HT1080 (cell line): ENCODE measurements at regions not wholly inside any gene's neighbourhood (a gene's known extent, or its start where the extent isn't known, plus 50 kb on each side); places are given as distances from the start of the nearest gene placed in this dataset.
A peak's percentile ranks its signal among the peaks of the same experiment; 100 is the strongest.
"Not testable (repeated sequence)": the region's sequence is repeated elsewhere in the genome, so short reads cannot be mapped to it uniquely, and the experiment has no call there.

ENCODE experiments used
- DNase-seq: peaks from one replicate; pipeline ENCODE4 v3.0.0-alpha.2; 2015; ENCODE audit warnings: low read depth

- DNase-seq = no peak
These were observed 58.8 kb downstream of the PPP4R3C start for GRCh38 chrX:27404366-27404765.

DNA sequence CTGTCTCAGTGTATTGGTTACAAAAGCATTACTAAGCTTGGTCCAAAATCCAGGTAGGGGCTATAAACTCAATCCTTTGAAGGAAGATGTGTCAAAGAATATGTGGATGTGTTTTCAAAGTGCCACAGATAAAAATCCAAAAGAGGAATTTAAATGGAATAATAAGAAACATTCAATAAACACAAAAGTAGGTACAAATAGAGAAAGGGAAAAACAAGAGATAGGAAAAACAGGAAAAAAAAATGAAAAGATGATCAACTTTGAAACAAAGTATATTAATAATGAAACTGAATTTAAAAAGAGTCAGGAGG, 64.0 kb downstream of the PPP4R3C start:
- no peak for DNase-seq

- DNase-seq = no peak
These were observed 71.5 kb downstream of the PPP4R3C start for GRCh38 chrX:27391623-27392022.

- no peak for DNase-seq
These were observed 81.7 kb downstream of the PPP4R3C start for GRCh38 chrX:27381419-27381818.

- DNase-seq = no peak
These were observed 82.8 kb downstream of the PPP4R3C start for GRCh38 chrX:27380163-27380845.

DNA sequence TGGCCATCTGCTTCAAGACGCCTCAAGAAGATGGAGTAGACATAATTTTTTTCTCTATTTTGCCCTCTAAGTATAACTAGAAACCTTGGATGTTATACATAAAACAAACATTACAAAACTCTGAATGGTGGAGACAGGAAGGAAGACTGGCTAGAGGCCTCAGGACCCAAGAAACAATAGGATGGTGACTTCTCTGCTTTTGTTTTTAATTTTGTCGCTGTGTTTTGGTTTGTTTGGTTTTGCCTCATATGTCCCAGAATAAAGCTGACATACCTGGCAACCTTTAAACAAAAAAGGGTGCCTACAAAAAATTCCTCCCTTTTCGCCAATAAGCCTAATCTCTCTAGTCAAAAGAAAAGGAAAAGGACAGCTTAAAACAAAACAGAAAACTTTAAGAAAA, 109.1 kb downstream of the PPP4R3C start:
- DNase-seq = no peak

DNA sequence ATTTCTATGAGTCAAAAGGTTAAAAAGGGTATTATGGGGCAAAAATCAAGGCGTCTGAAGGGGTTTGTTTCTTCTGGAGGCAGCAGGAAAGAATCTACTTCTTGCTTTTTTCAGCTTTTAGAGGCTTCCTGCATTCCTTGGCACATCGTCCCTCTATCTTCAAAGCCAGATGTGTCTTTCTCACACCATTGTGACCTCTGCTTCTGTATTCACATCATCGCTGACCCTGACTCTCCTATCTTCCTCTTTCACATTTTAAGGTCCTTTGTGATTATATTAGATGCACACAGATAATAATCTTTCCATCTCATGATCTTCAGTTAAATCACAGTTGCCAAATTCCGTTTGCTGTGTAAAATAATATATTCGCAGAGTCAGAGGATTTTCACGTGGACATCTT, 112.7 kb downstream of the PPP4R3C start:
- DNase-seq = no peak

- DNase-seq = peak; percentile 34
These were observed 126.6 kb downstream of the PPP4R3C start for GRCh38 chrX:27336466-27337091.

DNA sequence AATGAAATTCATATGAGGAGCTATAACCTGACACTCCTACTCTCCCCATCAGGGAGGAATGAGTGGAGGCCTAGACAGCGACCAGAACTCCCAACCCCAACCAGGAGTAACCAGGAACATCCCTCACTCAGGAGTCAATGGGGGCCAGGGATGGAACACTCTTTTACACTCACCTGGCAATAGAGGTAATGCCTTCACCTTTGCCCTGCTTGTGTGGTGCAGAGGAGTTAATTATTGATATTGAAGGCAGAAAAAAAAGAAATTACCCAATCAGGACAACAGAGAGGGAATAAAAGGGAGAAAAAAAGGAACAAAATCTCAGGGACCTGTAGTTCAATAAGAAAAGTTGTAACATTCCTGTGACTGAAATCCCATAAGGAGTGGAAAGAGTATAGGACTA, 141.5 kb downstream of the PPP4R3C start:
- DNase-seq = no peak

DNA sequence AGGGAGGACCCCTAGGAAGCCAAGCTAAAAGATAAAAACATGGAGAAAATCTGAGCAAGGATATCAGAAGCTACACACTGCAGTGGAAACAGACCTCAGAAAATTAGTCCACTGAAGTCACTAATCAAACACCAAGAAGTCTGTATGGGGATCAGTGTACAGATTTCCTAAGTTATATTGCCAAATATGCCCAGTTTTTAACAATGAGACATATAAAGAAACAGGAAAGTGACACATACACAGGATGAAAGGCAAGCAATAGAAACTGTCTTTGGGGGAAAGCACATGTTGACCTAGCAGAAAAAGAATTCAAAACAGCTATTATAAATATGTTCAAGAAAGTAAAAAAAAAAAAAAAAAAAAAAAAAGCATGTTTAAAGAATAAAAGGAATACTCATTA, 153.7 kb downstream of the PPP4R3C start:
- peak; percentile 55 for DNase-seq

DNA sequence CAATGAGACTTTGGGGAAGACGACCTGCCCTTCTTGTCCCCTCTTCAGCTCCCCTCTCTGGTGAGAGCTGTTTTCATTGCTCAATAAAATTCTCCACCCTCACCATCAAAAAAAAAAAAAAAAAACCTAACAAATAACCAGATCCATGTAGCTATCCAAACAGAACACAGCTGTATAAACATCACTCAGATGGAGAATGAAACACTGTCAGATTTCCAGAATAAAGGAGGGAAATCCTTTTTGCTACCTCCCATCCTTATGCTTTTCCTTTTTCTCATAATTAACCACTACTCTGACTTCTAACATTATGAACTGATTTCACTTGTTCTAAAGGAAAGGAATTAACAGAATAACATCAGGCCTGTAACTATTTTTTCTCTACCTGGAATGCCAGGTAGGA, 155.6 kb downstream of the PPP4R3C start:
- DNase-seq = no peak

- DNase-seq = not testable (repeated sequence)
These were observed 170.6 kb downstream of the PPP4R3C start for GRCh38 chrX:27292552-27292951.

GRCh38 chrX:27276751-27277150, 186.4 kb downstream of the PPP4R3C start:
- peak; percentile 39 for DNase-seq

- no peak for DNase-seq
These were observed 208.5 kb downstream of the PPP4R3C start for GRCh38 chrX:27254656-27255055.

- no peak for DNase-seq
These were observed 211.8 kb downstream of the PPP4R3C start for GRCh38 chrX:27251369-27251768.

GRCh38 chrX:27242581-27242980, 220.6 kb downstream of the PPP4R3C start:
- DNase-seq = no peak

- no peak for DNase-seq
These were observed 221.2 kb downstream of the PPP4R3C start for GRCh38 chrX:27241981-27242380.

DNA sequence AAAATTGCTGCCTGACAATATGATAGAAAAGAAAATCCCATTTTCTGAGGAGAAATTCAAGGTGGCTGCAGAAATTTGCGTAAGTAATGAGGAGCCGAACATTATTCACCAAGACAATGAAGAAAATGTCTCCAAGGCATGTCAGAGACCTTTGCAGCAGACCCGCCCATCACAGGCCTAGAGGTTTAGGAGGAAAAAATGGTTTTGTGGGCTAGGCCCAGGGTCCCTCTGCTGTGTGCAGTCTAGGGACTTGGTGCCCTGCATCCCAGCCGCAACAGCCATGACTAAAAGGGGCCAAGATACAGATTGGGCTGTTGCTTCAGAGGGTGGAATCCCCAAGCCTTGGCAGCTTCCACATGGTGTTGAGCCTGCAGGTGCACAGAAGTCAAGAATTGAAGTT, 223.1 kb downstream of the PPP4R3C start:
- DNase-seq = not testable (repeated sequence)

GRCh38 chrX:27236681-27237080, 226.5 kb downstream of the PPP4R3C start:
- DNase-seq = no peak

GRCh38 chrX:27229721-27230120, 233.4 kb downstream of the PPP4R3C start:
- DNase-seq = no peak

DNA sequence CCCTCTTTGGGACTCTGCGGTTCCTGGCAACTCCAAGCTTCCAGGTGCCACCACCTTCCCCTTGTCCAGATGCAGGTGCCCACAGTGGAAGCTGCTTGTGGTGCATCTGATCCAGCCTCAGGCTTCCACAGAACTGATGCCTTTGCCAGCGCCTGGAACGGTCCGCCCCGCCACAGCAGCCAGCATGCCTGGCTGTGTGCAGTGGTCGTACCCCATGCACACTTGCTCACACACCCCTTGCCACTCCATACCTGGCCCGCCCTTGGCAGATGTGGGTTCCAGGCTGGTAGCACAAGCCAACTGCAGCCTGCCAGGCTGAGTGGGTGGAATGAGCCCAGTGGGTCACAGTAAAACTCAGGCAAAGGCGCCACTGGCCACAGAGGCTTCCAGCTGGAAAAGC, 240.5 kb downstream of the PPP4R3C start:
- DNase-seq = no peak

GRCh38 chrX:27186671-27187070, 276.5 kb downstream of the PPP4R3C start:
- peak; percentile 43 for DNase-seq

- no peak for DNase-seq
These were observed 299.9 kb downstream of the PPP4R3C start for GRCh38 chrX:27163236-27163635.

DNA sequence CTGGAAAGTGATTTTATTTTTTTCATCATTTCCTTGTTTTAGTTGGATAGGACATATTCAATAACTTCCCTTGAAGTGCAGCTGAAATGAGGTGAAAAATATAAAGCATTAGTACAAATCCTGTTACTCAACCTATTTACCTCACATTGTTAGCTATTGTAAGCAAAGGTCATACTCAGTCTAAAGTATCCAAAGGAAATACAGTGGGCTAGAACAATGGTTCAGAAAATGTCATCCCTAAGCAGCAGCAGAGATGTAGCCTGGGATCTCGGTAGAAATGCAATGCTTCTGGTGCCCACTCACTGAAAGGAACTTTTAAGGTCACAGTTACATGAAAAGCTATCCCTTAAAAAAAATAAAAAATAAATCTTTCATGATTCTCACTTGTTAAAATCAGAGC, 300.6 kb downstream of the PPP4R3C start:
- no peak for DNase-seq
